AG09319 (cell line): ENCODE measurements at regions not wholly inside any gene's neighbourhood (a gene's known extent, or its start where the extent isn't known, plus 50 kb on each side); places are given as distances from the start of the nearest gene placed in this dataset.

Experiments
- DNase-seq: peaks from one replicate; pipeline ENCODE4 v3.0.0-alpha.2; 2010; ENCODE audit warnings: low read depth; ENCODE audit errors: extremely low read depth
- TF ChIP-seq, protein P1 (sequence below): IDR thresholded peaks from 2 replicates; pipeline ENCODE4 v1.5.1; 2011; ENCODE audit warnings: low read depth, mild to moderate bottlenecking, inconsistent platforms, low read length, moderate library complexity

DNA sequence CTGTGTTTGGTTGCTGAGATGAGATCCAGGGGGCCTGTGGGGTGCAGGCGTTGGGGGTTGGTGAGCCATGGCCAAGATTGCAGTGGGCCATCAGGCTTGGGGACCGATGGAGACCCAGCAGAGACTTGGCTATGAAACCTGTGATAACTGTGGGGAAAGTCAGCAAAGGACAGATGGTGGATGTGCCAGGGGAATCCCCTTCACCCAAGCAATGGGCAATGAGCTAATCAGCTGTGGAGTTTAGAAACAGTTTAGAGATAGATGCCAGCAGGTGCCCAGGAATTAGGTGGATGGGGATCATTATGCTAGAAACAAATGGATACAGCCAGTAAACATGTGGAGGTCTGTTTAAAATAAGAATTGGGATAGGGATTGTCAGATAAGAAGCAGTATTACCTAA lies 151.4 kb upstream of the FERD3L start:
- TF ChIP-seq, protein P1, sequence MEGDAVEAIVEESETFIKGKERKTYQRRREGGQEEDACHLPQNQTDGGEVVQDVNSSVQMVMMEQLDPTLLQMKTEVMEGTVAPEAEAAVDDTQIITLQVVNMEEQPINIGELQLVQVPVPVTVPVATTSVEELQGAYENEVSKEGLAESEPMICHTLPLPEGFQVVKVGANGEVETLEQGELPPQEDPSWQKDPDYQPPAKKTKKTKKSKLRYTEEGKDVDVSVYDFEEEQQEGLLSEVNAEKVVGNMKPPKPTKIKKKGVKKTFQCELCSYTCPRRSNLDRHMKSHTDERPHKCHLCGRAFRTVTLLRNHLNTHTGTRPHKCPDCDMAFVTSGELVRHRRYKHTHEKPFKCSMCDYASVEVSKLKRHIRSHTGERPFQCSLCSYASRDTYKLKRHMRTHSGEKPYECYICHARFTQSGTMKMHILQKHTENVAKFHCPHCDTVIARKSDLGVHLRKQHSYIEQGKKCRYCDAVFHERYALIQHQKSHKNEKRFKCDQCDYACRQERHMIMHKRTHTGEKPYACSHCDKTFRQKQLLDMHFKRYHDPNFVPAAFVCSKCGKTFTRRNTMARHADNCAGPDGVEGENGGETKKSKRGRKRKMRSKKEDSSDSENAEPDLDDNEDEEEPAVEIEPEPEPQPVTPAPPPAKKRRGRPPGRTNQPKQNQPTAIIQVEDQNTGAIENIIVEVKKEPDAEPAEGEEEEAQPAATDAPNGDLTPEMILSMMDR, result no peak
- DNase-seq, result no peak

DNA sequence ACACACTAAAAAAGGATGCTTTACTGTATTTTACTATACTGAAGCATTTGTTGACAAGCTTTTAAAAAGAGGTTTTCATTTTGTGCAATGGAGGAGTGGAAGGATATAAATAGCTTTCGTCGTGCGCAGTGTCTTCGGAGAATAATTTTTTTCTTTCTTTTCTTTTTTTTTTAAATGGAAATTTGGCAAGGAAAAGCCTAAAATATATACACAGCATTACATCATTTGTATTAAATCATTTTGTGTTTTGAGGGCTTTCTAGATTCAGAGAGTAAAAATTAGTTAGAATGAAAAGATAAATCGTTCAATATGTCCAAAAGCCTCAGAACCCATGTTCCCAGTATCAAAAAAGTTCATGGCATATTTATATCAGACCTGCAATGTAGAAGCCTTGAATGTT lies 150.2 kb upstream of the FERD3L start:
- TF ChIP-seq, protein P1, result no peak
- DNase-seq, result no peak

DNA sequence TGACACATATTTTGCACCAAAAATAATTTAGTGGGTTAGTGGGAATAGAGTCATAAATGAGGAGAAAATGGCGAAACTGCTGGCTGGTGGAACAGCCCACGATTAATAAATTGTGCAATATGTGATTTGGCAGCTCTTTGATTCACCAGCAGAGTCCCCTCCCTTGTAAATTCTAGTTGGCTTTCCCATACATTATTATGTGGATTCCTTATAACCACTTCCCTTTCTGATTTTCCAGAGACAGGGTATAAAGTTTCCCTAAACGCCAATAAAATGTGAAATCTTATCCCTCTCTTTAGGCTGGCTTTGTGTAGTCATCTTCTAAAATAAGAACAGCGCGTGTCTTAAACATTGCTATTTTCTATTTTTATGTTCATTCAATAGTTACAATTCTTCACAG lies 149.4 kb upstream of the FERD3L start:
- peak; percentile 12 for DNase-seq
- TF ChIP-seq, protein P1, result no peak

DNA sequence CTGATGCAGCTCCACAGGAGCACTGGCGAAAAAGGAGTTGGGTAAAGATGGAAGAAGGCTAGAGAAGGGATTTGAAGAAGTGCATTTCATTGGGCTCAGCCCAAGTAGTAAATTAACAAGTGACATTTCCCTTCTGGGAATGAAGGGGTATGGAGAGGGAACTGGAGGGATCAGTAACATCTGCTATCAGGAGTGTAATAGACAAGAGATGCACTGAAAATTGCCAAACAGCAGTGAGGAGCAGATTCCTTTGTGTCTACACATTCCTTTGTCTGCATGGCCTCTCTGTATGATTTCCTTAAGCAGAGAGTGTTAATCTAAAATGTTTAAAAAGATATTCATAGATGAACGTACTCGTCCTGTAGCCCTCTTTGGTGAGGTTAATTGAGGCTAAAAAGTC lies 148.2 kb upstream of the FERD3L start:
- DNase-seq, result no peak
- TF ChIP-seq, protein P1, result no peak

DNA sequence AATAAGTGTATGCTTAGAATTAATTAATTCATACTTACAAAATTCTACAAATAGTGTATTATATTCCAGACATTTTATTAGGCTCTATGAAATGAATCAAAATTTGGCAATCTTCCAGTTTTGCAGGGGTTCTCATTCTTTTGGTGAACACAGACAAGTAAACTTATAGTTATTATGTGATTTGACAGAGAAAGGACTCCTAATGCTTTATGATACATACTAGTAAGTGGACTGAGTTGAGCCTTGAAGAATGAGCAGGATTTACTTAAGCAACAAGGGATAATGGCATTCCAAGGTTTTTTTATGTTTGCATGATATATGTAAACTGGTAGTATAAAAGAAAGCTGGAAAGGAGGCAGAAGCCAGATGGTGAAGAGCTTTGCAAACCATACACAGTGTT lies 145.7 kb upstream of the FERD3L start:
- DNase-seq, result no peak
- TF ChIP-seq, protein P1, result no peak

DNA sequence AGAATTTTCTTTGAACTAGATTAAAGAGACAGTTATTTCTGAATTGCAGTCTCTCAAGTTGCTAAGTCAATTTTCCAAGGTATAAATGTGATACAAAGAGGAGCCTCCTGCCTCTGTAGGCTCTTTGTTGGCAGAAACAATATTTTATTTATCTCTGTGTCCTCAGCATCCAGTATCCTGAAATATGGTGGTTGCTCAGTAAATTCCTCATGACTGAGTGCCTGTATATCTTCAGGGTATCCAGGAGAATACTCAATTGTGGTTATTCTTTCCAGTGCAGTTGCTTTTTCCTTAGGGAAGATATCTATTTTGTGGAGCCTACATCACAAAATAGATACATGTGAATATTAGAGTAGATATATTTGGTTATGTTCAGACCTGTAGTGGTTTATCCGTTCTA lies 144.8 kb upstream of the FERD3L start:
- TF ChIP-seq, protein P1, result no peak
- no peak for DNase-seq

DNA sequence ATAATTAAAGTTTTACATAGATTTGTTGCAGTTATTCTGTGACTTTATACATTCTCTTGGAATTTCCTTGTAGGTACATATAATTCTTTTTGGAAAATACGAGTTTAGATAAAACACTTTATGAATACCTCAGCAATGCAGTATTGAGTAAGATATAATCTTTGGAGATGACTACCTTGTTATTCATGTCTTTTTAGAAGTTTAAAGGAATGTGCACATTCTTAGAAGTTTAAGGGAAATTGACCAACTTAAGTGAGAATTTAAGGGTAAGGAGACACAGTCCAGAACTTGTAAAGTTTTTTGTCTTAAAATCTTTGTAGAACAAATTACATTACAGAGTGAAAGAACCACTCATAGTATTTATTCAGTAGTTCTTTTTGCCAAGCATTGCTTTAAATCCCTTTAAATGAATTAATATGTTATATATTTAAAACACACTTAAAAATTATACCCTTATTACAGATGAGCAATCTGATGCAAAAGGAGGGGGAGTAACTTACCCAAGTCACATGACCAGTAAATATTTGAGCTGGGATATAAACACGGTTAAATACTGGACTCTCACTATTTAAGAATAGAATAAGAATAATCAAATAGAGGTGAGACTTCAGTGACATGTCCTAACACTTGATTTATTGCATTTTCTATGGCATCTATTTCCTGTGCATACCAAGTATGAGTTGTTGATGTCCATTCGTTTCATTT lies 139.5 kb upstream of the FERD3L start:
- TF ChIP-seq, protein P1, result no peak
- DNase-seq, result no peak
